K562 (cell line): ENCODE measurements at regions not wholly inside any gene's neighbourhood (a gene's known extent, or its start where the extent isn't known, plus 50 kb on each side); places are given as distances from the start of the nearest gene placed in this dataset.

Experiments
- ATAC-seq: fragments of 200-7000 bp; cut with Tn5 transposase; 3 replicates; pipeline ENCODE4 v1.9.1; 2020; ENCODE audit warnings: moderate library complexity
- BruUV-seq: library from RNA; stranded (reverse); fragments of 400-500 nt; replicated peaks from 2 replicates; lab custom pipeline; 2021; lab: Mats Ljungman, UMichigan
- CTCF ChIA-PET: fragments of 300-600 bp; formaldehyde crosslinking; extraction: SDS; loops from one replicate; lab custom pipeline; 2021; ENCODE audit warnings: low intra/inter-chr PET ratio; lab: Yijun Ruan, JAX
- POLR2A ChIA-PET: fragments of 300-600, 350-650 bp; sonication (Branson Sonifier 250); formaldehyde crosslinking; extraction: SDS; loops from one replicate; lab custom pipeline; 2021; ENCODE audit warnings: antibody characterized with exemption, inconsistent platforms; lab: Yijun Ruan, JAX
- DNase-seq, 4 experiments: peaks; one replicate each; pipeline versions ENCODE4 v3.0.0 to v3.0.0-alpha.2; 2011 to 2018; ENCODE audit warnings: low spot score in 3 of 4, mixed read lengths in 3 of 4; ENCODE audit errors: extremely low read depth in 1 of 4
- FAIRE-seq: peaks from 2 replicates; lab custom pipeline; 2011; peaks lifted over from hg19 to GRCh38; lab: Jason Lieb, UNC
- H2AFZ ChIP-seq: 2 replicates; pipeline ENCODE4 v1.6.0; 2011; ENCODE audit warnings: low read depth, low read length, control low read depth, inconsistent platforms
- H3K27ac ChIP-seq: fragments of 200-600 bp; 3 replicates; pipeline ENCODE4 v1.8.0; 2011; ENCODE audit warnings: low read depth, mild to moderate bottlenecking, control low read depth, inconsistent platforms, low read length, moderate library complexity, mixed read lengths; ENCODE audit errors: extremely low read depth
- H3K27me3 ChIP-seq, 2 experiments: fragments of 300-600 bp in 1 of 2; 2 replicates in 1 of 2; 3 replicates in 1 of 2; pipeline versions ENCODE4 v1.6.0 to v1.8.0; 2011; ENCODE audit warnings: inconsistent platforms in 2 of 2, low read length in 2 of 2, mild to moderate bottlenecking in 1 of 2, mixed read lengths in 1 of 2, moderate library complexity in 1 of 2; ENCODE audit not compliant: control insufficient read depth in 2 of 2, insufficient read depth in 2 of 2
- H3K36me3 ChIP-seq: fragments of 300-600 bp; 3 replicates; pipeline ENCODE4 v1.8.0; 2011; ENCODE audit warnings: mild to moderate bottlenecking, low read length, inconsistent platforms; ENCODE audit not compliant: control insufficient read depth, insufficient read depth
- H3K4me1 ChIP-seq, 2 experiments: fragments of 200-600 bp in 1 of 2; replicated peaks in 1 of 2; 2 replicates in 1 of 2; 3 replicates in 1 of 2; pipeline versions ENCODE4 v1.5.1 to v1.8.0; 2011; ENCODE audit warnings: inconsistent platforms in 2 of 2, low read length in 2 of 2, mild to moderate bottlenecking in 1 of 2, mixed read lengths in 1 of 2, moderate library complexity in 1 of 2; ENCODE audit not compliant: control insufficient read depth in 2 of 2, insufficient read depth in 2 of 2
- H3K4me2 ChIP-seq: 2 replicates; pipeline ENCODE4 v1.6.1; 2011; ENCODE audit warnings: low read length, control low read depth, inconsistent platforms, mixed read lengths; ENCODE audit not compliant: insufficient read depth
- H3K4me3 ChIP-seq: fragments of 200-600 bp; sonication (generic), shearing (Covaris generic); 2 replicates; pipeline ENCODE4 v1.5.1; 2016; ENCODE audit warnings: control low read depth, inconsistent platforms
- H3K79me2 ChIP-seq: fragments of 200-600 bp; 3 replicates; pipeline ENCODE4 v1.8.0; 2011; ENCODE audit warnings: low read length, inconsistent platforms; ENCODE audit not compliant: control insufficient read depth, insufficient read depth
- H3K9ac ChIP-seq, 2 experiments: 2 replicates each; pipeline versions ENCODE4 v1.6.0 to v1.6.1; 2011; ENCODE audit warnings: low read depth in 2 of 2, low read length in 2 of 2, control low read depth in 1 of 2, inconsistent platforms in 1 of 2, mild to moderate bottlenecking in 1 of 2, mixed read lengths in 1 of 2; ENCODE audit not compliant: insufficient read depth in 1 of 2
- H3K9me1 ChIP-seq: one replicate; pipeline ENCODE4 v1.6.0; 2011; ENCODE audit warnings: inconsistent platforms, mild to moderate bottlenecking, low read length, moderate library complexity; ENCODE audit not compliant: control insufficient read depth, insufficient read depth
- H3K9me3 ChIP-seq: replicated peaks from 2 replicates; pipeline ENCODE4 v1.5.1; 2011; ENCODE audit warnings: low read depth, low read length, inconsistent platforms; ENCODE audit not compliant: control insufficient read depth, insufficient read depth
- H4K20me1 ChIP-seq: replicated peaks from 2 replicates; pipeline ENCODE4 v1.6.1; 2011; ENCODE audit warnings: low read length, inconsistent platforms, mixed read lengths; ENCODE audit not compliant: control insufficient read depth, insufficient read depth
- CEBPG ChIP-seq, 3 experiments: fragments of 200-800 bp in 1 of 3; sonication (Bioruptor generic) in 1 of 3; sonication (generic) in 1 of 3; formaldehyde crosslinking in 1 of 3; IDR thresholded peaks in 2 of 3; conservative IDR thresholded peaks in 1 of 3; 2 replicates each; pipeline versions ENCODE4 v1.6.1 to v1.8.0; 2016 to 2022; ENCODE audit warnings: missing compliant biosample characterization in 2 of 3, missing genetic modification characterization in 2 of 3, mild to moderate bottlenecking in 1 of 3, missing genetic modification reagents in 1 of 3
- DACH1 ChIP-seq: fragments of 450-650 bp; IDR thresholded peaks from 2 replicates; pipeline ENCODE4 v1.6.1; 2018; ENCODE audit not compliant: partially characterized antibody
- EZH2 ChIP-seq: IDR thresholded peaks from 2 replicates; pipeline ENCODE4 v1.6.1; 2012; ENCODE audit warnings: low read depth, mild to moderate bottlenecking, inconsistent platforms, low read length, borderline replicate concordance
- GTF2A2 ChIP-seq: IDR thresholded peaks from 2 replicates; pipeline ENCODE4 v1.6.1; 2016; ENCODE audit warnings: mild to moderate bottlenecking, missing genetic modification characterization, missing compliant biosample characterization
- KDM1A ChIP-seq, 2 experiments: fragments of 450-650 bp; IDR thresholded peaks; 2 replicates each; pipeline ENCODE4 v1.6.1; 2016; ENCODE audit warnings: mild to moderate bottlenecking in 2 of 2
- PHF20 ChIP-seq: fragments of 450-650 bp; IDR thresholded peaks from 2 replicates; pipeline ENCODE4 v1.6.1; 2018; ENCODE audit not compliant: partially characterized antibody
- PRPF4 ChIP-seq: fragments of 200-400 bp; formaldehyde crosslinking; IDR thresholded peaks from one replicate; pipeline ENCODE4 v1.6.1; 2017; ENCODE audit warnings: low read length, low read depth, mild to moderate bottlenecking; ENCODE audit not compliant: insufficient read depth, poor library complexity, severe bottlenecking
- RBM14 ChIP-seq: fragments of 200-400 bp; formaldehyde crosslinking; IDR thresholded peaks from 2 replicates; pipeline ENCODE4 v1.6.1; 2018; ENCODE audit warnings: low read depth, mild to moderate bottlenecking, low read length, moderate library complexity, borderline replicate concordance; ENCODE audit not compliant: insufficient read depth
- TCF7L2 ChIP-seq: fragments of 150-350 bp; IDR thresholded peaks from 2 replicates; pipeline ENCODE4 v1.6.1; 2016; ENCODE audit warnings: low read depth, mild to moderate bottlenecking, low read length, moderate library complexity
- THRB ChIP-seq: fragments of 450-650 bp; formaldehyde crosslinking; conservative IDR thresholded peaks from 2 replicates; pipeline ENCODE4 v1.4.0; 2022; ENCODE audit warnings: mild to moderate bottlenecking, missing genetic modification characterization
- ZC3H4 ChIP-seq: sonication (generic); formaldehyde crosslinking; IDR thresholded peaks from 2 replicates; pipeline ENCODE4 v1.9.0; 2021; ENCODE audit warnings: missing genetic modification reagents, borderline replicate concordance
- ZNF436 ChIP-seq: fragments of 250-450, 450-650 bp; sonication (Bioruptor Pico); formaldehyde crosslinking; IDR thresholded peaks from 2 replicates; pipeline ENCODE4 v1.7.0; 2020; ENCODE audit warnings: mild to moderate bottlenecking
- in situ Hi-C: fragments of 300-500 bp; cut with MboI; formaldehyde crosslinking; loops from 4 replicates; pipeline ENCODE4 v1.15.0; 2018; ENCODE audit warnings: inconsistent platforms, mixed read lengths
- intact Hi-C: fragments of 100-400 bp; cut with micrococcal nuclease; formaldehyde crosslinking; loops from 2 replicates; pipeline ENCODE4 v1.14.2; 2022
- TF ChIP-seq, protein P1 (sequence below), 2 experiments: fragments of 450-650 bp in 1 of 2; sonication (generic) in 1 of 2; formaldehyde crosslinking in 1 of 2; IDR thresholded peaks; 2 replicates each; pipeline versions ENCODE4 v1.7.1 to v1.9.0; 2016 to 2022; ENCODE audit warnings: inconsistent platforms in 1 of 2, mild to moderate bottlenecking in 1 of 2, missing genetic modification reagents in 1 of 2

GRCh38 chr1:81618376-81618775, 182.4 kb upstream of the ADGRL2 start:
- Histone ChIP-seq H3K27ac (no peak overlapping the region), H3K36me3 (no peaks in the 10 kb centered on the region), H4K20me1 (no peaks in the 10 kb centered on the region), H3K4me3 (no peak overlapping the region), H3K27me3 (no peaks in the 10 kb centered on the region), H3K9me3 (no peaks in the 10 kb centered on the region; the same call in 1 of the 2 replicates), H2AFZ (no peak overlapping the region), H3K9ac (no peak overlapping the region), H3K9me1 (no peaks in the 10 kb centered on the region), H3K4me1 (no peaks in the 10 kb centered on the region), H3K4me2 (no peak overlapping the region), H3K79me2 (no peaks in the 10 kb centered on the region)
- CTCF ChIA-PET = no interaction called here
- intact Hi-C loops (no loop called here), in situ Hi-C loops (no loop called here)
- POLR2A ChIA-PET = no interaction called here
- no TSS peak for BruUV-seq
- ATAC-seq = no peak
- no peak for DNase-seq
- FAIRE-seq = no peak
- TF ChIP-seq, protein P1, sequence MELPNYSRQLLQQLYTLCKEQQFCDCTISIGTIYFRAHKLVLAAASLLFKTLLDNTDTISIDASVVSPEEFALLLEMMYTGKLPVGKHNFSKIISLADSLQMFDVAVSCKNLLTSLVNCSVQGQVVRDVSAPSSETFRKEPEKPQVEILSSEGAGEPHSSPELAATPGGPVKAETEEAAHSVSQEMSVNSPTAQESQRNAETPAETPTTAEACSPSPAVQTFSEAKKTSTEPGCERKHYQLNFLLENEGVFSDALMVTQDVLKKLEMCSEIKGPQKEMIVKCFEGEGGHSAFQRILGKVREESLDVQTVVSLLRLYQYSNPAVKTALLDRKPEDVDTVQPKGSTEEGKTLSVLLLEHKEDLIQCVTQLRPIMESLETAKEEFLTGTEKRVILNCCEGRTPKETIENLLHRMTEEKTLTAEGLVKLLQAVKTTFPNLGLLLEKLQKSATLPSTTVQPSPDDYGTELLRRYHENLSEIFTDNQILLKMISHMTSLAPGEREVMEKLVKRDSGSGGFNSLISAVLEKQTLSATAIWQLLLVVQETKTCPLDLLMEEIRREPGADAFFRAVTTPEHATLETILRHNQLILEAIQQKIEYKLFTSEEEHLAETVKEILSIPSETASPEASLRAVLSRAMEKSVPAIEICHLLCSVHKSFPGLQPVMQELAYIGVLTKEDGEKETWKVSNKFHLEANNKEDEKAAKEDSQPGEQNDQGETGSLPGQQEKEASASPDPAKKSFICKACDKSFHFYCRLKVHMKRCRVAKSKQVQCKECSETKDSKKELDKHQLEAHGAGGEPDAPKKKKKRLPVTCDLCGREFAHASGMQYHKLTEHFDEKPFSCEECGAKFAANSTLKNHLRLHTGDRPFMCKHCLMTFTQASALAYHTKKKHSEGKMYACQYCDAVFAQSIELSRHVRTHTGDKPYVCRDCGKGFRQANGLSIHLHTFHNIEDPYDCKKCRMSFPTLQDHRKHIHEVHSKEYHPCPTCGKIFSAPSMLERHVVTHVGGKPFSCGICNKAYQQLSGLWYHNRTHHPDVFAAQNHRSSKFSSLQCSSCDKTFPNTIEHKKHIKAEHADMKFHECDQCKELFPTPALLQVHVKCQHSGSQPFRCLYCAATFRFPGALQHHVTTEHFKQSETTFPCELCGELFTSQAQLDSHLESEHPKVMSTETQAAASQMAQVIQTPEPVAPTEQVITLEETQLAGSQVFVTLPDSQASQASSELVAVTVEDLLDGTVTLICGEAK (IDR thresholded peaks at IDR 0.05) = no peak
- TF ChIP-seq, protein P1 (CRISPR knock-in tag; IDR thresholded peaks at IDR 0.05) = no peak
- TF ChIP-seq ZC3H4 = no peak
- no peak for TF ChIP-seq THRB (CRISPR knock-in tag)
- no peak for TF ChIP-seq GTF2A2
- TF ChIP-seq TCF7L2 = no peak
- TF ChIP-seq ZNF436 (CRISPR knock-in tag) = no peak
- no peak for TF ChIP-seq KDM1A (IDR thresholded peaks at IDR 0.05)
- no peak for TF ChIP-seq RBM14
- no peak for TF ChIP-seq PRPF4
- no peak for TF ChIP-seq CEBPG (CRISPR knock-in tag; IDR thresholded peaks at IDR 0.05)
- no peak for TF ChIP-seq CEBPG (tag; conservative IDR thresholded peaks at IDR 0.05 in 1 of 2, IDR thresholded peaks at IDR 0.05 in 1 of 2)
- no peak for TF ChIP-seq PHF20
- TF ChIP-seq DACH1 = no peak
- TF ChIP-seq EZH2 = no peak
